ENCODE measurements at regions not wholly inside any gene's neighbourhood (a gene's known extent, or its start where the extent isn't known, plus 50 kb on each side); places are given as distances from the start of the nearest gene placed in this dataset.

GRCh38 chr7:52652621-52653020, 382.8 kb upstream of the POM121L12 start:
- H3K4me1 ChIP-seq (ENCODE audit: control insufficient read depth in 5 of 5, insufficient read depth in 5 of 5, low read length in 5 of 5): no peaks in the 10 kb centered on the region
- no peak overlapping the region for H3K9ac ChIP-seq (ENCODE audit: low read length in 5 of 5)
- H3K9me3 ChIP-seq (ENCODE audit: control insufficient read depth in 5 of 5, low read length in 5 of 5): no peaks in the 10 kb centered on the region
- H3K27me3 ChIP-seq (ENCODE audit: control insufficient read depth in 5 of 5, insufficient read depth in 4 of 5, low read length in 5 of 5): no peaks in the 10 kb centered on the region
- H3K36me3 ChIP-seq (ENCODE audit: control insufficient read depth in 5 of 5, insufficient read depth in 5 of 5, low read length in 5 of 5): no peaks in the 10 kb centered on the region
- no peak overlapping the region for H3K4me3 ChIP-seq (ENCODE audit: low read depth in 1 of 5, low read length in 5 of 5)
- no peak overlapping the region for H3K27ac ChIP-seq (ENCODE audit: low read depth, low read length)

DNA sequence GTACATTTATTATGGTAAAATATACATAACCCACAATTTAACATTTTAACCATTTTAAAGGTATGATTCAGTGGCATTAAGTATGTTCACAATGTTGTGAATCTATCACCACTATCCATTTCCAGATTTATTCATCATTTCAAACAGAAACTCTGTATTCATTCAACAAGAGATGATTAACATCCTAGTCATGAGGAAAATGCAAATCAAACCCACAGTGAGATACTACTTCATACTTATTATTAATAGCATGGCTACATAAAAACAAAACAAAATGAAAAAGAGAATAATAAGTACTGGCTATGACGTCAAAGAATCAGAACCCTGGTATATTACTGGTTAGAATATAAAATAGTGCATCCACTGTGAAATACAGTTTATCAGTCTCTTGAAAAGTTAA, 386.6 kb upstream of the POM121L12 start:
- Histone ChIP-seq H3K27ac (ENCODE audit: low read depth, low read length) (no peak overlapping the region), H3K27me3 (ENCODE audit: control insufficient read depth in 5 of 5, insufficient read depth in 4 of 5, low read length in 5 of 5) (no peaks in the 10 kb centered on the region), H3K9ac (ENCODE audit: low read length in 5 of 5) (no peak overlapping the region), H3K4me1 (ENCODE audit: control insufficient read depth in 5 of 5, insufficient read depth in 5 of 5, low read length in 5 of 5) (no peaks in the 10 kb centered on the region), H3K9me3 (ENCODE audit: control insufficient read depth in 5 of 5, low read length in 5 of 5) (peaks cover 0 to 4% (median 0%) of the 10 kb centered on the region in 5 donors), H3K36me3 (ENCODE audit: control insufficient read depth in 5 of 5, insufficient read depth in 5 of 5, low read length in 5 of 5) (no peaks in the 10 kb centered on the region), H3K4me3 (ENCODE audit: low read depth in 1 of 5, low read length in 5 of 5) (no peak overlapping the region)

- no peaks in the 10 kb centered on the region for H3K4me1 ChIP-seq (ENCODE audit: control insufficient read depth in 5 of 5, insufficient read depth in 5 of 5, low read length in 5 of 5)
- no peak overlapping the region for H3K9ac ChIP-seq (ENCODE audit: low read length in 5 of 5)
- peaks cover 0 to 4% (median 0%) of the 10 kb centered on the region in 5 donors for H3K9me3 ChIP-seq (ENCODE audit: control insufficient read depth in 5 of 5, low read length in 5 of 5)
- H3K27ac ChIP-seq (ENCODE audit: low read depth, low read length): no peak overlapping the region
- no peaks in the 10 kb centered on the region for H3K27me3 ChIP-seq (ENCODE audit: control insufficient read depth in 5 of 5, insufficient read depth in 4 of 5, low read length in 5 of 5)
- H3K4me3 ChIP-seq (ENCODE audit: low read depth in 1 of 5, low read length in 5 of 5): no peak overlapping the region
- no peaks in the 10 kb centered on the region for H3K36me3 ChIP-seq (ENCODE audit: control insufficient read depth in 5 of 5, insufficient read depth in 5 of 5, low read length in 5 of 5)
These were observed 388.4 kb upstream of the POM121L12 start for GRCh38 chr7:52647046-52647445.

DNA sequence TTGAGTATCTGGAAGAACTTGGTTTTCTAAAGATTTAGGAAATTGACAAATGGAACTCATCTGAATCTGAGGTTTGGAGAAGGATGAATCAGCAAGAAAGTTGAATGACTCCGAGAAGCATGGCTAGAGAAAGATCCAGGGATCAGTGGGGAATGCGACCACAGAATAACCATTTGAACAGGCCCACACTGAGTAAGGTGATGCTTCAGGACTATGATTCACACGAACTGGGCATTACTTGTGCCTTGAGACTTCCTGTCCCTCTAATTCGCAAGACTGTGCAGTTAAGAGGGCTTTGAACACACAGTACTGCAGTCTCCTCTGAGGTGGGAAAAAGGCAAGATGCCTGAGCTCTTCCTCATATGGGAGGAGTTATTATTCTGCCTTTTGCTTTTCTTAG, 395.5 kb upstream of the POM121L12 start:
- Histone ChIP-seq H3K4me3 (ENCODE audit: low read depth in 1 of 5, low read length in 5 of 5) (no peak overlapping the region), H3K9ac (ENCODE audit: low read length in 5 of 5) (no peak overlapping the region), H3K27me3 (ENCODE audit: control insufficient read depth in 5 of 5, insufficient read depth in 4 of 5, low read length in 5 of 5) (no peaks in the 10 kb centered on the region), H3K4me1 (ENCODE audit: control insufficient read depth in 5 of 5, insufficient read depth in 5 of 5, low read length in 5 of 5) (no peaks in the 10 kb centered on the region), H3K36me3 (ENCODE audit: control insufficient read depth in 5 of 5, insufficient read depth in 5 of 5, low read length in 5 of 5) (no peaks in the 10 kb centered on the region), H3K9me3 (ENCODE audit: control insufficient read depth in 5 of 5, low read length in 5 of 5) (peaks cover 0 to 3% (median 2%) of the 10 kb centered on the region in 5 donors), H3K27ac (ENCODE audit: low read depth, low read length) (no peak overlapping the region)

DNA sequence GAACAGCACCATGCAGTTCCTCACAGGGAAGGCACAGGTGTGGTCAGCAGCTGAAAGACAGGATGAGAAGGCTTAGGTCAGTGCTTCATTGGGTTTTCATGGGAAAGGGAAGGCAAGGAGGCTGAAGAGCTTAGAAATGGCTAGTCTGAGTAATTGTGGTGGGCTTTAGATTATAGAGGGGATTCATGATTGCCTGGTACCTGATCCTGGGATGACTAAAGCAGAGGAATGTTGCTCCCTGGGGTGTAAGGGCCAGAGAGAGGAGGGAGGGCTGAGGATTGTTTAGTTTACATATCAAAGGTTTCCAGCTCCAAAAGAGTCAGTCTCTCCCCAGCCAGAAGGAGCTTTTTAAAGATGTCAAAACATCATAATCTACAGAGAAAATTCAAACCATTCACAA, 396.3 kb upstream of the POM121L12 start:
- H3K9ac ChIP-seq (ENCODE audit: low read length in 5 of 5): no peak overlapping the region
- H3K9me3 ChIP-seq (ENCODE audit: control insufficient read depth in 5 of 5, low read length in 5 of 5): peaks cover 0 to 3% (median 2%) of the 10 kb centered on the region in 5 donors
- no peaks in the 10 kb centered on the region for H3K36me3 ChIP-seq (ENCODE audit: control insufficient read depth in 5 of 5, insufficient read depth in 5 of 5, low read length in 5 of 5)
- H3K27ac ChIP-seq (ENCODE audit: low read depth, low read length): no peak overlapping the region
- H3K27me3 ChIP-seq (ENCODE audit: control insufficient read depth in 5 of 5, insufficient read depth in 4 of 5, low read length in 5 of 5): no peaks in the 10 kb centered on the region
- no peak overlapping the region for H3K4me3 ChIP-seq (ENCODE audit: low read depth in 1 of 5, low read length in 5 of 5)
- no peaks in the 10 kb centered on the region for H3K4me1 ChIP-seq (ENCODE audit: control insufficient read depth in 5 of 5, insufficient read depth in 5 of 5, low read length in 5 of 5)

GRCh38 chr7:52635021-52635420, 400.4 kb upstream of the POM121L12 start:
- H3K36me3 ChIP-seq (ENCODE audit: control insufficient read depth in 5 of 5, insufficient read depth in 5 of 5, low read length in 5 of 5): no peaks in the 10 kb centered on the region
- H3K27ac ChIP-seq (ENCODE audit: low read depth, low read length): no peak overlapping the region
- H3K4me1 ChIP-seq (ENCODE audit: control insufficient read depth in 5 of 5, insufficient read depth in 5 of 5, low read length in 5 of 5): no peaks in the 10 kb centered on the region
- H3K27me3 ChIP-seq (ENCODE audit: control insufficient read depth in 5 of 5, insufficient read depth in 4 of 5, low read length in 5 of 5): no peaks in the 10 kb centered on the region
- H3K9me3 ChIP-seq (ENCODE audit: control insufficient read depth in 5 of 5, low read length in 5 of 5): peaks cover 0 to 8% (median 0%) of the 10 kb centered on the region in 5 donors
- H3K9ac ChIP-seq (ENCODE audit: low read length in 5 of 5): no peak overlapping the region
- no peak overlapping the region for H3K4me3 ChIP-seq (ENCODE audit: low read depth in 1 of 5, low read length in 5 of 5)

DNA sequence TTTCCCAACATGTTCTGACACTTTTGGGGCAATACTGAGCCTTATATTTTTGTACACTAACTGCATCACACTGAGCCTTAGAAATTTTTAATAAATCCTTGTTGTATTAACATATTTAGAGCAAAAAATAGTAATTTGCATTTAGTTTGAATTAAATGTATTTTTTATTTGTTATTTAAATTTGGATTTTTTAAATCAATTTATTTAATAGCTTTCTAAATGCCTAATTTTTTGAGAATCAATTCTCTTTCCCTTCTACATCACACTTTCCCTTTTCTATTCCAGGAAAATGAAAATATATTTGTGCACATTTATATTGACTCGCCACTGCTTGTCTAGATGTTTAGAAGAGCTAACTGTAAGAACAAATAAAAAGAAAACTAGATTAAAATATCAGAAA, 414.6 kb upstream of the POM121L12 start:
- Histone ChIP-seq H3K36me3 (ENCODE audit: control insufficient read depth in 5 of 5, insufficient read depth in 5 of 5, low read length in 5 of 5) (no peaks in the 10 kb centered on the region), H3K9ac (ENCODE audit: low read length in 5 of 5) (no peak overlapping the region), H3K27ac (ENCODE audit: low read depth, low read length) (no peak overlapping the region), H3K4me3 (ENCODE audit: low read depth in 1 of 5, low read length in 5 of 5) (no peak overlapping the region), H3K9me3 (ENCODE audit: control insufficient read depth in 5 of 5, low read length in 5 of 5) (no peaks in the 10 kb centered on the region), H3K4me1 (ENCODE audit: control insufficient read depth in 5 of 5, insufficient read depth in 5 of 5, low read length in 5 of 5) (no peaks in the 10 kb centered on the region), H3K27me3 (ENCODE audit: control insufficient read depth in 5 of 5, insufficient read depth in 4 of 5, low read length in 5 of 5) (no peaks in the 10 kb centered on the region)

GRCh38 chr7:52616552-52616951, 418.9 kb upstream of the POM121L12 start:
- Histone ChIP-seq H3K4me1 (ENCODE audit: control insufficient read depth in 5 of 5, insufficient read depth in 5 of 5, low read length in 5 of 5) (no peaks in the 10 kb centered on the region), H3K9me3 (ENCODE audit: control insufficient read depth in 5 of 5, low read length in 5 of 5) (no peaks in the 10 kb centered on the region), H3K27me3 (ENCODE audit: control insufficient read depth in 5 of 5, insufficient read depth in 4 of 5, low read length in 5 of 5) (no peaks in the 10 kb centered on the region), H3K4me3 (ENCODE audit: low read depth in 1 of 5, low read length in 5 of 5) (no peak overlapping the region), H3K9ac (ENCODE audit: low read length in 5 of 5) (no peak overlapping the region), H3K27ac (ENCODE audit: low read depth, low read length) (no peak overlapping the region), H3K36me3 (ENCODE audit: control insufficient read depth in 5 of 5, insufficient read depth in 5 of 5, low read length in 5 of 5) (no peaks in the 10 kb centered on the region)

GRCh38 chr7:52615021-52615695, 420.3 kb upstream of the POM121L12 start:
- H3K9me3 ChIP-seq (ENCODE audit: control insufficient read depth in 5 of 5, low read length in 5 of 5): peaks cover 0 to 2% (median 0%) of the 10 kb centered on the region in 5 donors
- no peak overlapping the region for H3K4me3 ChIP-seq (ENCODE audit: low read depth in 1 of 5, low read length in 5 of 5)
- no peaks in the 10 kb centered on the region for H3K36me3 ChIP-seq (ENCODE audit: control insufficient read depth in 5 of 5, insufficient read depth in 5 of 5, low read length in 5 of 5)
- no peak overlapping the region for H3K9ac ChIP-seq (ENCODE audit: low read length in 5 of 5)
- H3K4me1 ChIP-seq (ENCODE audit: control insufficient read depth in 5 of 5, insufficient read depth in 5 of 5, low read length in 5 of 5): no peaks in the 10 kb centered on the region
- H3K27me3 ChIP-seq (ENCODE audit: control insufficient read depth in 5 of 5, insufficient read depth in 4 of 5, low read length in 5 of 5): no peaks in the 10 kb centered on the region
- no peak overlapping the region for H3K27ac ChIP-seq (ENCODE audit: low read depth, low read length)

GRCh38 chr7:52609511-52609910, 425.9 kb upstream of the POM121L12 start:
- H3K36me3 ChIP-seq (ENCODE audit: control insufficient read depth in 5 of 5, insufficient read depth in 5 of 5, low read length in 5 of 5): no peaks in the 10 kb centered on the region
- H3K4me1 ChIP-seq (ENCODE audit: control insufficient read depth in 5 of 5, insufficient read depth in 5 of 5, low read length in 5 of 5): no peaks in the 10 kb centered on the region
- no peaks in the 10 kb centered on the region for H3K27me3 ChIP-seq (ENCODE audit: control insufficient read depth in 5 of 5, insufficient read depth in 4 of 5, low read length in 5 of 5)
- no peak overlapping the region for H3K4me3 ChIP-seq (ENCODE audit: low read depth in 1 of 5, low read length in 5 of 5)
- H3K27ac ChIP-seq (ENCODE audit: low read depth, low read length): no peak overlapping the region
- H3K9me3 ChIP-seq (ENCODE audit: control insufficient read depth in 5 of 5, low read length in 5 of 5): peaks cover 0 to 3% (median 0%) of the 10 kb centered on the region in 5 donors
- no peak overlapping the region for H3K9ac ChIP-seq (ENCODE audit: low read length in 5 of 5)

Measured in subcutaneous abdominal adipose tissue (tissue), 5 donors.